H9 (cell line): ENCODE measurements at regions not wholly inside any gene's neighbourhood (a gene's known extent, or its start where the extent isn't known, plus 50 kb on each side); places are given as distances from the start of the nearest gene placed in this dataset.
A peak's percentile ranks its signal among the peaks of the same experiment; 100 is the strongest.

Experiments used
- DNase-seq: peaks from one replicate; pipeline ENCODE4 v3.0.0-alpha.2; 2017
- H2AFZ ChIP-seq: one replicate; pipeline ENCODE4 v1.6.1; 2013; ENCODE audit warnings: mild to moderate bottlenecking, low read length, control low read depth, moderate library complexity
- H2AK5ac ChIP-seq: 2 replicates; pipeline ENCODE4 v1.6.1; 2013; ENCODE audit warnings: low read length, control low read depth, mixed read lengths; ENCODE audit not compliant: insufficient read length
- H2BK120ac ChIP-seq: one replicate; pipeline ENCODE4 v1.6.1; 2013; ENCODE audit warnings: low read depth, mild to moderate bottlenecking, low read length, control low read depth, inconsistent platforms; ENCODE audit not compliant: poor library complexity, severe bottlenecking
- H2BK12ac ChIP-seq: 2 replicates; pipeline ENCODE4 v1.6.1; 2013; ENCODE audit warnings: low read length, control low read depth, mixed read lengths, low read depth; ENCODE audit not compliant: insufficient read length
- H2BK15ac ChIP-seq: 2 replicates; pipeline ENCODE4 v1.6.1; 2013; ENCODE audit warnings: low read depth, low read length, control low read depth
- H2BK20ac ChIP-seq: one replicate; pipeline ENCODE4 v1.6.1; 2013; ENCODE audit warnings: low read depth, mild to moderate bottlenecking, low read length, control low read depth, inconsistent platforms; ENCODE audit not compliant: poor library complexity, severe bottlenecking
- H2BK5ac ChIP-seq: 2 replicates; pipeline ENCODE4 v1.6.1; 2013; ENCODE audit warnings: low read length, control low read depth, mixed read lengths; ENCODE audit not compliant: insufficient read length
- H3K14ac ChIP-seq: 2 replicates; pipeline ENCODE4 v1.6.1; 2013; ENCODE audit warnings: low read length, control low read depth; ENCODE audit not compliant: insufficient read depth
- H3K18ac ChIP-seq: 2 replicates; pipeline ENCODE4 v1.6.1; 2013; ENCODE audit warnings: low read depth, mild to moderate bottlenecking, mixed read lengths, low read length, control low read depth; ENCODE audit not compliant: insufficient read length
- H3K23ac ChIP-seq: 2 replicates; pipeline ENCODE4 v1.6.1; 2013; ENCODE audit warnings: low read length, control low read depth, mixed read lengths, low read depth; ENCODE audit not compliant: insufficient read length
- H3K23me2 ChIP-seq: 2 replicates; pipeline ENCODE4 v1.6.1; 2013; ENCODE audit warnings: low read depth, mild to moderate bottlenecking, mixed read lengths, low read length, control low read depth; ENCODE audit not compliant: insufficient read length, poor library complexity, severe bottlenecking
- H3K27ac ChIP-seq: 2 replicates; pipeline ENCODE4 v1.5.1; 2013; ENCODE audit warnings: low read length, control low read depth, mixed read lengths, low read depth; ENCODE audit not compliant: insufficient read length
- H3K27me3 ChIP-seq: 2 replicates; pipeline ENCODE4 v1.6.1; 2013; ENCODE audit warnings: low read length, control low read depth, inconsistent platforms; ENCODE audit not compliant: insufficient read depth
- H3K4ac ChIP-seq: 2 replicates; pipeline ENCODE4 v1.6.1; 2013; ENCODE audit warnings: low read depth, mild to moderate bottlenecking, control low read depth, inconsistent platforms, low read length, moderate library complexity
- H3K4me1 ChIP-seq: 2 replicates; pipeline ENCODE4 v1.6.1; 2013; ENCODE audit warnings: low read length, control low read depth, inconsistent platforms; ENCODE audit not compliant: insufficient read depth
- H3K4me2 ChIP-seq: 2 replicates; pipeline ENCODE4 v1.6.1; 2013; ENCODE audit warnings: low read length, control low read depth, mixed read lengths; ENCODE audit not compliant: insufficient read length, insufficient read depth
- H3K56ac ChIP-seq: 2 replicates; pipeline ENCODE4 v1.6.1; 2013; ENCODE audit warnings: low read depth, mild to moderate bottlenecking, mixed read lengths, low read length, control low read depth; ENCODE audit not compliant: insufficient read length
- H3K79me1 ChIP-seq: 2 replicates; pipeline ENCODE4 v1.6.1; 2013; ENCODE audit warnings: low read depth, mild to moderate bottlenecking, moderate library complexity, low read length, control low read depth, inconsistent platforms; ENCODE audit not compliant: insufficient read depth, poor library complexity, severe bottlenecking
- H3K79me2 ChIP-seq: 2 replicates; pipeline ENCODE4 v1.6.1; 2013; ENCODE audit warnings: low read length, control low read depth, inconsistent platforms; ENCODE audit not compliant: insufficient read depth
- H3K9ac ChIP-seq: 2 replicates; pipeline ENCODE4 v1.6.1; 2013; ENCODE audit warnings: low read length, control low read depth, mixed read lengths; ENCODE audit not compliant: insufficient read length; ENCODE audit errors: extremely low read depth
- H3K9me3 ChIP-seq: one replicate; pipeline ENCODE4 v1.6.1; 2013; ENCODE audit warnings: low read depth, low read length, inconsistent platforms; ENCODE audit not compliant: control insufficient read depth
- H3T11ph ChIP-seq: one replicate; pipeline ENCODE4 v1.6.1; 2013; ENCODE audit warnings: mild to moderate bottlenecking, low read length, control low read depth, inconsistent platforms
- H4K20me1 ChIP-seq: one replicate; pipeline ENCODE4 v1.6.1; 2013; ENCODE audit not compliant: control insufficient read depth, insufficient read length, insufficient read depth
- H4K5ac ChIP-seq: 2 replicates; pipeline ENCODE4 v1.6.1; 2013; ENCODE audit warnings: low read depth, mild to moderate bottlenecking, mixed read lengths, low read length, control low read depth; ENCODE audit not compliant: insufficient read length
- H4K8ac ChIP-seq: replicated peaks from 2 replicates; pipeline ENCODE4 v1.6.1; 2013; ENCODE audit warnings: low read length, control low read depth, mixed read lengths, low read depth; ENCODE audit not compliant: insufficient read length
- H4K91ac ChIP-seq: 2 replicates; pipeline ENCODE4 v1.6.1; 2013; ENCODE audit warnings: low read depth, mild to moderate bottlenecking, moderate library complexity, mixed read lengths, low read length, control low read depth; ENCODE audit not compliant: insufficient read length
- H3K27ac Mint-ChIP-seq, 3 experiments: 2 replicates in 2 of 3; 3 replicates in 1 of 3; pipeline ENCODE4 v1.8.0; 2020 to 2021; ENCODE audit warnings: mixed read lengths in 3 of 3, mild to moderate bottlenecking in 1 of 3, moderate library complexity in 1 of 3
- H3K27me3 Mint-ChIP-seq: 2 replicates; pipeline ENCODE4 v1.8.0; 2021; ENCODE audit warnings: low read depth, mild to moderate bottlenecking, moderate library complexity, mixed read lengths
- H3K36me3 Mint-ChIP-seq, 3 experiments: 2 replicates in 2 of 3; 3 replicates in 1 of 3; pipeline ENCODE4 v1.8.0; 2020 to 2021; ENCODE audit warnings: low read depth in 3 of 3, mixed read lengths in 3 of 3; ENCODE audit not compliant: insufficient read depth in 1 of 3
- H3K4me1 Mint-ChIP-seq, 2 experiments: 2 replicates each; pipeline ENCODE4 v1.8.0; 2020; ENCODE audit warnings: mixed read lengths in 2 of 2
- H3K4me3 Mint-ChIP-seq, 2 experiments: 2 replicates in 1 of 2; 3 replicates in 1 of 2; pipeline ENCODE4 v1.8.0; 2020 to 2021; ENCODE audit warnings: mild to moderate bottlenecking in 2 of 2, mixed read lengths in 2 of 2, moderate library complexity in 1 of 2
- H3K9me3 Mint-ChIP-seq, 2 experiments: 2 replicates in 1 of 2; 3 replicates in 1 of 2; pipeline ENCODE4 v1.8.0; 2020; ENCODE audit warnings: mild to moderate bottlenecking in 2 of 2, mixed read lengths in 2 of 2, moderate library complexity in 1 of 2
- CTCF ChIP-seq: fragments of 200-600 bp; sonication (generic); conservative IDR thresholded peaks from 3 replicates; pipeline ENCODE4 v1.8.0; 2021; ENCODE audit warnings: antibody characterized with exemption, mild to moderate bottlenecking
- WGBS: extraction: QIAGEN DNeasy Blood & Tissue Kit; methylation state at CpG from one replicate; pipeline ENCODE4 v1.1.7; 2013; ENCODE audit warnings: missing lambda C conversion rate, low lambda C conversion rate, mixed read lengths; ENCODE audit not compliant: insufficient read length; ENCODE audit errors: extremely low coverage; 5-methylcytosine and 5-hydroxymethylcytosine counted together

GRCh38 chr15:21262851-21263425 lies 177.4 kb downstream of the POTEB3 start:
- Histone ChIP-seq H3K4me2 (no peak overlapping the region), H3K4ac (no peak overlapping the region), H3K27me3 (no peaks in the 10 kb centered on the region), H4K20me1 (no peaks in the 10 kb centered on the region), H2BK15ac (no peak overlapping the region), H4K91ac (no peak overlapping the region), H3K23me2 (no peaks in the 10 kb centered on the region), H2BK120ac (no peak overlapping the region), H4K5ac (no peak overlapping the region), H4K8ac (no peak overlapping the region), H2AK5ac (no peak overlapping the region), H3K18ac (no peak overlapping the region), H3K23ac (no peak overlapping the region), H3T11ph (no peak overlapping the region), H3K56ac (no peak overlapping the region), H2BK12ac (no peak overlapping the region), H2AFZ (no peak overlapping the region), H3K4me1 (no peaks in the 10 kb centered on the region), H3K79me1 (no peaks in the 10 kb centered on the region), H2BK5ac (no peak overlapping the region), H3K27ac (no peak overlapping the region), H2BK20ac (no peak overlapping the region), H3K79me2 (no peaks in the 10 kb centered on the region), H3K9ac (no peak overlapping the region), H3K9me3 (peaks cover 98% of the 10 kb centered on the region), H3K14ac (no peak overlapping the region)
- Mint-ChIP-seq H3K27ac (no peak overlapping the region), H3K4me3 (peak overlapping the region in 1 of 2 experiments; percentile 22; a peak in 1 of 5 replicates), H3K4me1 (no peaks in the 10 kb centered on the region), H3K9me3 (peaks cover 93% of the 10 kb centered on the region in 2 experiments), H3K27me3 (peaks cover 12% of the 10 kb centered on the region), H3K36me3 (peaks cover 28 to 66% (median 36%) of the 10 kb centered on the region in 3 experiments)
- no CpG with 5 or more reads among the region's 12 CpGs for WGBS
- no peak for DNase-seq
- TF ChIP-seq CTCF, result no peak
